ENCODE measurements at regions not wholly inside any gene's neighbourhood (a gene's known extent, or its start where the extent isn't known, plus 50 kb on each side); places are given as distances from the start of the nearest gene placed in this dataset.

- H3K4me1 ChIP-seq (ENCODE audit: control insufficient read depth, extremely low read depth, insufficient read depth, low read length) = no peaks in the 10 kb centered on the region
- intact Hi-C loops (cut with micrococcal nuclease) (no loop called here), dilution Hi-C loops (cut with MboI; ENCODE audit: extremely low pct_ligation_motif_present, low sequenced_read_pairs) (no loop called here)
- H3K9ac ChIP-seq (replicated peaks; ENCODE audit: extremely low read depth, insufficient read depth, low read length) = no peak overlapping the region
- no peaks in the 10 kb centered on the region for H4K20me1 ChIP-seq (replicated peaks; ENCODE audit: control insufficient read depth, extremely low read depth, insufficient read depth, low read length)
- TF ChIP-seq EZH2 (IDR thresholded peaks at IDR 0.05; ENCODE audit: borderline replicate concordance, low read depth, low read length, severe bottlenecking) (no peak), GATA2 (IDR thresholded peaks at IDR 0.05; ENCODE audit: insufficient read depth, insufficient read length, low read depth, low read length) (no peak), POLR2AphosphoS5 (IDR thresholded peaks at IDR 0.05; ENCODE audit: insufficient read depth, low read depth, low read length) (no peak), MYC (IDR thresholded peaks at IDR 0.05; ENCODE audit: low read depth, low read length) (no peak), FOS (IDR thresholded peaks at IDR 0.05; ENCODE audit: borderline replicate concordance, insufficient read depth, low read length) (no peak), POLR2A (IDR thresholded peaks at IDR 0.05; ENCODE audit: low read depth, low read length) (no peak), JUN (IDR thresholded peaks at IDR 0.05; ENCODE audit: borderline replicate concordance, insufficient read depth, insufficient read length, low read depth) (no peak)
- TF ChIP-seq, protein P1, sequence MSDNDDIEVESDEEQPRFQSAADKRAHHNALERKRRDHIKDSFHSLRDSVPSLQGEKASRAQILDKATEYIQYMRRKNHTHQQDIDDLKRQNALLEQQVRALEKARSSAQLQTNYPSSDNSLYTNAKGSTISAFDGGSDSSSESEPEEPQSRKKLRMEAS (IDR thresholded peaks at IDR 0.05; ENCODE audit: insufficient read depth, insufficient read length) = no peak
- TF ChIP-seq, protein P2, sequence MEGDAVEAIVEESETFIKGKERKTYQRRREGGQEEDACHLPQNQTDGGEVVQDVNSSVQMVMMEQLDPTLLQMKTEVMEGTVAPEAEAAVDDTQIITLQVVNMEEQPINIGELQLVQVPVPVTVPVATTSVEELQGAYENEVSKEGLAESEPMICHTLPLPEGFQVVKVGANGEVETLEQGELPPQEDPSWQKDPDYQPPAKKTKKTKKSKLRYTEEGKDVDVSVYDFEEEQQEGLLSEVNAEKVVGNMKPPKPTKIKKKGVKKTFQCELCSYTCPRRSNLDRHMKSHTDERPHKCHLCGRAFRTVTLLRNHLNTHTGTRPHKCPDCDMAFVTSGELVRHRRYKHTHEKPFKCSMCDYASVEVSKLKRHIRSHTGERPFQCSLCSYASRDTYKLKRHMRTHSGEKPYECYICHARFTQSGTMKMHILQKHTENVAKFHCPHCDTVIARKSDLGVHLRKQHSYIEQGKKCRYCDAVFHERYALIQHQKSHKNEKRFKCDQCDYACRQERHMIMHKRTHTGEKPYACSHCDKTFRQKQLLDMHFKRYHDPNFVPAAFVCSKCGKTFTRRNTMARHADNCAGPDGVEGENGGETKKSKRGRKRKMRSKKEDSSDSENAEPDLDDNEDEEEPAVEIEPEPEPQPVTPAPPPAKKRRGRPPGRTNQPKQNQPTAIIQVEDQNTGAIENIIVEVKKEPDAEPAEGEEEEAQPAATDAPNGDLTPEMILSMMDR (IDR thresholded peaks at IDR 0.05; ENCODE audit: extremely low read depth in 1 of 2, insufficient read depth in 1 of 2, low read depth in 1 of 2, low read length in 2 of 2) = no peak
- H3K4me3 ChIP-seq (replicated peaks in 1 of 3; ENCODE audit: insufficient read depth in 1 of 3, low read depth in 1 of 3, low read length in 3 of 3) = no peak overlapping the region
- CTCF ChIA-PET = interaction anchor here (1.0 kb wide), 1 partner anchor 41 kb away, joined by 3 read pairs; no protein-coding TSS in a partner anchor
- no peak for DNase-seq (ENCODE audit: low read depth, low spot score)
- H3K9me1 ChIP-seq (replicated peaks; ENCODE audit: control insufficient read depth, extremely low read depth, insufficient read depth, low read length) = no peaks in the 10 kb centered on the region
- no peaks in the 10 kb centered on the region for H3K36me3 ChIP-seq (ENCODE audit: control insufficient read depth in 2 of 2, extremely low read depth in 1 of 2, insufficient read depth in 2 of 2, low read length in 2 of 2)
- no peak for FAIRE-seq
- no peaks in the 10 kb centered on the region for H3K27me3 ChIP-seq (ENCODE audit: control insufficient read depth in 2 of 2, insufficient read depth in 2 of 2, low read length in 2 of 2)
- H3K4me2 ChIP-seq (ENCODE audit: insufficient read depth, low read length) = no peak overlapping the region
- no peak overlapping the region for H2AFZ ChIP-seq (ENCODE audit: low read depth, low read length)
- no peaks in the 10 kb centered on the region for H3K9me3 ChIP-seq (replicated peaks; ENCODE audit: control insufficient read depth, insufficient read depth, low read length)
- POLR2A ChIA-PET = no interaction called here
- H3K27ac ChIP-seq (ENCODE audit: insufficient read depth, low read depth, low read length) = no peak overlapping the region
- no TSS peak for BruUV-seq (replicated peaks)
- H3K79me2 ChIP-seq (ENCODE audit: control insufficient read depth, insufficient read depth, low read length) = no peaks in the 10 kb centered on the region
These were observed 397.9 kb downstream of the MEIS1 start for GRCh38 chr2:66832646-66833435.

Measured in endothelial cell of umbilical vein (primary cell).